Heart left ventricle (tissue), 16 donors: ENCODE measurements at regions not wholly inside any gene's neighbourhood (a gene's known extent, or its start where the extent isn't known, plus 50 kb on each side); places are given as distances from the start of the nearest gene placed in this dataset.

Experiments
- ATAC-seq, 4 donors: fragments of 200-7000 bp; cut with Tn5 transposase; one replicate each; pipeline ENCODE4 v1.9.1; 2020 to 2022; ENCODE audit warnings: moderate library complexity in 4 of 4, mild to moderate bottlenecking in 3 of 4, moderate number of reproducible peaks in 1 of 4
- DNase-seq, 5 donors: peaks; one replicate each; pipeline ENCODE4 v3.0.0-alpha.2; 2020
- H3K27ac ChIP-seq, 12 donors: fragments of 200-600 bp; sonication (generic) in 4 of 12; one replicate each; pipeline versions ENCODE4 v1.5.0 to v1.8.0; 2016 to 2022; ENCODE audit warnings: mild to moderate bottlenecking in 2 of 12
- H3K27me3 ChIP-seq, 9 donors: fragments of 200-600 bp; sonication (generic) in 2 of 9; one replicate each; pipeline versions ENCODE4 v1.5.1 to v1.8.0; 2016 to 2022; ENCODE audit warnings: mild to moderate bottlenecking in 3 of 9
- H3K36me3 ChIP-seq, 9 donors: fragments of 200-600 bp; sonication (generic) in 2 of 9; one replicate each; pipeline versions ENCODE4 v1.5.0 to v1.8.0; 2018 to 2022; ENCODE audit warnings: mild to moderate bottlenecking in 2 of 9
- H3K4me1 ChIP-seq, 12 donors: fragments of 200-600 bp; sonication (generic) in 4 of 12; one replicate each; pipeline versions ENCODE4 v1.5.0 to v1.8.0; 2016 to 2022; ENCODE audit warnings: mild to moderate bottlenecking in 3 of 12
- H3K4me3 ChIP-seq, 12 donors: fragments of 200-600 bp; sonication (generic) in 4 of 12; one replicate each; pipeline versions ENCODE4 v1.5.0 to v1.8.0; 2017 to 2022; ENCODE audit warnings: mild to moderate bottlenecking in 9 of 12, moderate library complexity in 4 of 12
- H3K9me3 ChIP-seq, 12 donors: fragments of 200-600 bp; sonication (generic) in 4 of 12; one replicate each; pipeline versions ENCODE4 v1.5.0 to v1.8.0; 2016 to 2022; ENCODE audit warnings: mild to moderate bottlenecking in 1 of 12
- CTCF ChIP-seq, 12 donors: fragments of 200-600 bp; sonication (generic) in 4 of 12; IDR thresholded peaks; one replicate each; pipeline versions ENCODE4 v1.5.0 to v1.8.0; 2018 to 2022; ENCODE audit warnings: antibody characterized with exemption in 12 of 12, mild to moderate bottlenecking in 5 of 12
- POLR2A ChIP-seq, 2 donors: fragments of 450-650 bp; IDR thresholded peaks; one replicate each; pipeline ENCODE4 v1.6.1; 2017; ENCODE audit warnings: antibody characterized with exemption in 2 of 2, mild to moderate bottlenecking in 2 of 2, moderate library complexity in 2 of 2
- WGBS, 4 donors: extraction: QIAGEN DNeasy Blood & Tissue Kit in 2 of 4; methylation state at CpG; one replicate each; pipeline versions ENCODE4 v1.1.5 to v1.1.7; 2013 to 2018; 5-methylcytosine and 5-hydroxymethylcytosine counted together
- intact Hi-C, 10 donors: fragments of 100-400 bp; cut with DNase I; formaldehyde crosslinking; loops; one replicate each; pipeline versions ENCODE4 v1.11.1 to v1.14.2; 2022
- donor health status: ischemic (EF 13 %, LVEDD 7.1; RV severe dilation, severe dysfunction).
- donor health status: healthy with polysubstance abuse.
- donor health status: DM: no; HTN: yes; CAD: no.
- donor health status: DM: no; HTN: no; CAD: no.
- donor health status: ischemic (EF 25% LVEDD 6.9; RV normal size, moderate dysfunction).
- donor health status: ischemic (EF 25% LVEDD 5.7; RV mildly dilated, moderate dysfunction).
- donor health status: healthy.
- donor health status: DM: yes; HTN: yes; CAD: no.
- donor health status: ischemic (EF 35%, LVEDD 5.7; RV mildly dilated, moderate dysfunction).
- donor health status: nonischemic (EF 11% LVEDD 7.7; RV severe dilation, severe dysfunction).
- donor health status: DM: yes; HTN: yes; CAD: no.
- donor health status: PGD.
- donor health status: ischemic (EF 29% LVEDD 5.4; RV normal size, mild dysfunction).
- donor health status: nonischemic (EF 23%, LVEDD 6.1; RV moderate dilation, normal function).

- no peak for ATAC-seq
- no peak for TF ChIP-seq POLR2A (IDR thresholded peaks at IDR 0.05)
- no peak for TF ChIP-seq CTCF (IDR thresholded peaks at IDR 0.05)
Observed at GRCh38 chr17:5702951-5703510, 118.7 kb upstream of the NLRP1 start.

DNA sequence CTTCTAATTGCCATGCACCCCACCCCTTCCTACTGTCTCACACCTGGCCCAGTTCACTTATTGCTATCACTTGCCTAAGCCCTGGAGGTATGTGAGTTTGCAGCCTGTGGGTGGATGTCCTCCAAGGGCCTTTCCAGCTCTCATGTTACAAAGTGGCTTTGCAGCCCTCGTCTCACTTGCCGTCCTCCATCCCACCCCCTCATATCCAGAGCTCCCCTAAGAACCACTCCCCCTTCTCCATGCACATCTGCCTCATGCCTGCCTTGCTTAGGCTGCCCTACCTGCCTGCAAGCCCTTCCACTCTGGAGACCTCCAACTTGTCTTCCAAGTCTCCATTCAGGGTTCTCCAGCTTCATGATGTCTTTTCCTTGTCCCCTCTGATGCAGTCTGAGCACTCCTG, 119.4 kb upstream of the NLRP1 start:
- DNase-seq (no peak), ATAC-seq (no peak)
- intact Hi-C loops: loop anchor here in 3 of 10 donors (5.0 to 10.0 kb wide), 3 partner anchors 109 to 721 kb away; no protein-coding TSS in a partner anchor
- Histone ChIP-seq H3K36me3 (no peaks in the 10 kb centered on the region), H3K27ac (no peak overlapping the region), H3K9me3 (peaks cover 0 to 24% (median 5%) of the 10 kb centered on the region in 12 donors), H3K4me1 (no peaks in the 10 kb centered on the region), H3K4me3 (no peak overlapping the region), H3K27me3 (peaks cover 0 to 25% (median 0%) of the 10 kb centered on the region in 9 donors)
- 13 to 17% (median 15%) methylated on average over 2 of the region's 2 CpGs for WGBS, 4 donors
- no peak for TF ChIP-seq POLR2A (IDR thresholded peaks at IDR 0.05)

More at GRCh38 chr17:5702951-5703510, 118.7 kb upstream of the NLRP1 start:
- H3K4me3 ChIP-seq: no peak overlapping the region
- H3K27ac ChIP-seq: no peak overlapping the region
- WGBS, 4 donors: 80 to 89% (median 88%) methylated on average over 6 of the region's 6 CpGs
- intact Hi-C loops: loop anchor here in 3 of 10 donors (5.0 to 10.0 kb wide), 3 partner anchors 108 to 722 kb away; no protein-coding TSS in a partner anchor
- H3K36me3 ChIP-seq: no peaks in the 10 kb centered on the region
- DNase-seq: no peak
- H3K4me1 ChIP-seq: no peaks in the 10 kb centered on the region
- peaks cover 0 to 17% (median 4%) of the 10 kb centered on the region in 12 donors for H3K9me3 ChIP-seq
- peaks cover 0 to 25% (median 0%) of the 10 kb centered on the region in 9 donors for H3K27me3 ChIP-seq

DNA sequence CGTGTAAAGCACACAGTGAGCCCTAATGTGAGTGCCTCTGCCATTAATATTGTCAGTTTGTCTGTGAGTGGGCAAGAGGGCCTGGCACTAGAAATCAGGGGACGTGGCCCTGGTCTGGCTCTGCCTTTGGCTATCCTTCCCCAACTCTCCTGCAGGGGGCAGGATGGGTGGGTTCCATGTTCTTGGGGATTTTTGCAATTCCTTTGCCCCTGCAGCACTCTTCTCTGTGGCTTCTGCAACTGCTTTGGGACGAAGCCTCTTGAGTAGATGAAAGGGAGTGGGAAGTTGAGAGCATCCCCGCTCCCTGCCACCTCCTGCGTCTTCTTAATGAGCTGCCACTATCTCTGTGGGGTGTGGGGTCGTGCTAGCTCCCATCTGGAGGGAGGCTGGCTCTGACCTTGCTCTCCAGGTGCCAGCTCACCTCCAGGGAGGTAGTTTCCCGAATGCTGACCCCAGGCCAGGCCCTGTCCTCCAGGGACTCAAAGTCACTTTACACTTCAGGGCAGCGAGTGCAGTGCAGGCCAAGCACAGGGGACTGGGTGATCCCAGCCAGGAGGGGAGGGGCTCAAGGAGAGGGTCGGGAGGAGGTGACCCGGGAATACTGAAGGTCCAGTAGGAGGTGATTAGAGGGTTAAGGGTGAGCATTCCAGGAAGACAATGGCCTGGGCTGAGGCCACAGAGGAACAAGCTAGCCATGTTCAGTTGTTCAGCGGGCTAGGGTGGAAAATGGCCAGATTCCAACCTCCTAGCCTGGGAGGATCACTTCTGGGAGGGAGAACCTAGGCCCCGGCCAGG, 121.0 kb upstream of the NLRP1 start:
- TF ChIP-seq CTCF (IDR thresholded peaks at IDR 0.05) (peak in 4 of 12 donors; percentile 9 to 23 (median 15)), POLR2A (IDR thresholded peaks at IDR 0.05) (no peak)
- H3K4me1 ChIP-seq: no peaks in the 10 kb centered on the region
- peaks cover 0 to 15% (median 0%) of the 10 kb centered on the region in 9 donors for H3K27me3 ChIP-seq
- no peak overlapping the region for H3K4me3 ChIP-seq
- H3K36me3 ChIP-seq: no peaks in the 10 kb centered on the region
- 28 to 36% (median 31%) methylated on average over 11 to 12 of the region's 12 CpGs for WGBS, 4 donors
- H3K9me3 ChIP-seq: peaks cover 0 to 19% (median 5%) of the 10 kb centered on the region in 12 donors
- H3K27ac ChIP-seq: no peak overlapping the region
- ATAC-seq (no peak), DNase-seq (no peak)
- intact Hi-C loops: loop anchor here in 6 of 10 donors (5.0 to 10.0 kb wide), 4 partner anchors 110 to 720 kb away; no protein-coding TSS in a partner anchor

DNA sequence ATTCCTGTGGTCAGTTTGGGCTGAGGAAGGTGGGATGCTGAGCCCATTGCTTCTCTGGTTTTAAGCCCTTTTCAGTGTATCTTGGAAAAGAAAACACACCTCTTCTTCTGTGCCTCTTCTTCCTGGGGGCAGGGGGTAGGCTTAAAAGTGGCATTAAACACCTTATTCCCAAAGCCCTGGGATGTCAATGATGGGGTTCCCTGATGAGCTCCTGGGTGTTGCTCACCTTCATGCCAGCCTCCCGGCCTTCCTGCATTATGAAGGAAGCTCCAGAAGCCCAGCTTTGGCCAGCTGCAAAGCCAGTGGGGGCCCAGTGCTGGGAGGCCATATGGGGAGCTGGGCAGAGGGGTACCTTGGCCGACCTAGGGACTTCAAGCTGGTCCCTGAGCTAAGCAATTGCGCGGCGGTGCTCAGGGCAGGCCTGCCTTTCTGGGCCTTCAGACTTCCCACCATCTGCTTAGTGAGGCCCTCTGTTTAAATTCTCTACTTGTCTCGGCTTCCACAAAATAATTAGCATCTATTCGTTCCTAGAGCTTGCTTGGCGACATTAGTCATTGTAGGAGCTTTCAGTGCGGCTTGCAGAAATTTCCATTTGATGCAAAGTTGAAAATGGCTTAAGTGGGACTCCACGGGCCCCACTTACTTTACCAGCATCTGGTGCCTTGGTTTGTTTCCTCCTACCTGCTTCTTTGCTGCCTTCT, 121.7 kb upstream of the NLRP1 start:
- H3K27me3 ChIP-seq: peaks cover 0 to 17% (median under 1%) of the 10 kb centered on the region in 9 donors
- H3K4me3 ChIP-seq: no peak overlapping the region
- no peak for ATAC-seq
- no peaks in the 10 kb centered on the region for H3K4me1 ChIP-seq
- WGBS, 4 donors: 87 to 94% (median 90%) methylated on average over 10 of the region's 10 CpGs
- H3K27ac ChIP-seq: no peak overlapping the region
- TF ChIP-seq POLR2A (IDR thresholded peaks at IDR 0.05): no peak
- TF ChIP-seq CTCF (IDR thresholded peaks at IDR 0.05): no peak
- no peak for DNase-seq
- intact Hi-C loops: loop anchor here in 8 of 10 donors (2.0 to 10.0 kb wide), 6 partner anchors 111 to 719 kb away; no protein-coding TSS in a partner anchor
- H3K36me3 ChIP-seq: no peaks in the 10 kb centered on the region
- H3K9me3 ChIP-seq: peaks cover 0 to 19% (median 5%) of the 10 kb centered on the region in 12 donors
